ENCODE measurements at regions not wholly inside any gene's neighbourhood (a gene's known extent, or its start where the extent isn't known, plus 50 kb on each side); places are given as distances from the start of the nearest gene placed in this dataset.

GRCh38 chr7:53965716-53966115 lies 576.5 kb upstream of the VSTM2A start:
- no peak for DNase-seq (ENCODE audit: low read depth)

- no peak for DNase-seq (ENCODE audit: low read depth)
These were observed 558.7 kb upstream of the VSTM2A start for GRCh38 chr7:53983480-53983879.

GRCh38 chr7:53984776-53985175 lies 557.4 kb upstream of the VSTM2A start:
- peak; percentile 72 for DNase-seq (ENCODE audit: low read depth)

- no peak for DNase-seq (ENCODE audit: low read depth)
These were observed 553.8 kb upstream of the VSTM2A start for GRCh38 chr7:53988376-53988775.

- no peak for DNase-seq (ENCODE audit: low read depth)
These were observed 549.0 kb upstream of the VSTM2A start for GRCh38 chr7:53993224-53993623.

- DNase-seq (ENCODE audit: low read depth), result peak; percentile 79
These were observed 545.3 kb upstream of the VSTM2A start for GRCh38 chr7:53996876-53997275.

- DNase-seq (ENCODE audit: low read depth), result no peak
These were observed 527.4 kb upstream of the VSTM2A start for GRCh38 chr7:54014765-54015164.

- peak; percentile 78 for DNase-seq (ENCODE audit: low read depth)
These were observed 526.9 kb upstream of the VSTM2A start for GRCh38 chr7:54015251-54015650.

GRCh38 chr7:54037873-54038272 lies 504.3 kb upstream of the VSTM2A start:
- no peak for DNase-seq (ENCODE audit: low read depth)

GRCh38 chr7:54060643-54061042 lies 481.5 kb upstream of the VSTM2A start:
- DNase-seq (ENCODE audit: low read depth), result no peak

GRCh38 chr7:54066643-54067042 lies 475.5 kb upstream of the VSTM2A start:
- no peak for DNase-seq (ENCODE audit: low read depth)

- DNase-seq (ENCODE audit: low read depth), result no peak
These were observed 472.3 kb upstream of the VSTM2A start for GRCh38 chr7:54069843-54070242.

GRCh38 chr7:54072710-54073109 lies 469.5 kb upstream of the VSTM2A start:
- DNase-seq (ENCODE audit: low read depth), result no peak

- no peak for DNase-seq (ENCODE audit: low read depth)
These were observed 465.6 kb upstream of the VSTM2A start for GRCh38 chr7:54076616-54077015.

- DNase-seq (ENCODE audit: low read depth), result no peak
These were observed 461.6 kb upstream of the VSTM2A start for GRCh38 chr7:54080525-54080924.

GRCh38 chr7:54080971-54081370 lies 461.2 kb upstream of the VSTM2A start:
- no peak for DNase-seq (ENCODE audit: low read depth)

GRCh38 chr7:54084340-54084739 lies 457.8 kb upstream of the VSTM2A start:
- no peak for DNase-seq (ENCODE audit: low read depth)

GRCh38 chr7:54090652-54091213 lies 451.4 kb upstream of the VSTM2A start:
- no peak for DNase-seq (ENCODE audit: low read depth)

GRCh38 chr7:54091322-54091721 lies 450.9 kb upstream of the VSTM2A start:
- DNase-seq (ENCODE audit: low read depth), result no peak

GRCh38 chr7:54097886-54098285 lies 444.3 kb upstream of the VSTM2A start:
- no peak for DNase-seq (ENCODE audit: low read depth)

- DNase-seq (ENCODE audit: low read depth), result no peak
These were observed 432.7 kb upstream of the VSTM2A start for GRCh38 chr7:54109501-54109900.

GRCh38 chr7:54111814-54112511 lies 430.2 kb upstream of the VSTM2A start:
- DNase-seq (ENCODE audit: low read depth), result no peak

GRCh38 chr7:54112567-54112966 lies 429.6 kb upstream of the VSTM2A start:
- no peak for DNase-seq (ENCODE audit: low read depth)

Measured in renal cortical epithelial cell (primary cell).